ENCODE measurements at regions not wholly inside any gene's neighbourhood (a gene's known extent, or its start where the extent isn't known, plus 50 kb on each side); places are given as distances from the start of the nearest gene placed in this dataset.

DNA sequence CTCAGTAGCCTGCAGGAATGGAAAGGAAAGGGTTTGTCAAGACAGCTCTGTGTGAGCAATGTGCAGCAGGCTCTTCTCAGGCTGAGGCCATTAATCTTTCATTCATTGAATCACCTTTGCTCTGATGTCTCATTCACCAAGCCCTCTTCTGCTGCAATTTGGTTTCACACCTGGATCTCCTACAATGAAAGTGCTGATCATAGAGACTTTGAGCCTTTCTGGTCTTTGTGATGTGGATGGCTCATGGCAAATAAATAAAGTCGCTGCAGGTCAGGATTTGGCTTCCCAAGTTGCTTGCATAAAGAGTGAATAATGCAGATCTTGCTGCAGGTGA is 95.8 kb upstream of the SPRED2 start:
- Histone ChIP-seq H3K4me3 (ENCODE audit: insufficient read depth, low read depth, low read length) (no peak overlapping the region), H3K36me3 (ENCODE audit: insufficient read depth, low read length) (no peaks in the 10 kb centered on the region), H3K4me2 (ENCODE audit: low read length) (no peak overlapping the region), H2AFZ (ENCODE audit: low read depth, low read length) (no peak overlapping the region), H3K9ac (ENCODE audit: low read length) (no peak overlapping the region), H3K27ac (ENCODE audit: low read depth, low read length) (no peak overlapping the region), H3K27me3 (ENCODE audit: insufficient read depth, low read length) (no peaks in the 10 kb centered on the region), H3K79me2 (ENCODE audit: insufficient read depth, low read length) (no peaks in the 10 kb centered on the region), H3K4me1 (ENCODE audit: insufficient read depth, low read length) (peaks cover 8% of the 10 kb centered on the region), H3K9me3 (ENCODE audit: insufficient read depth, low read depth, low read length) (no peaks in the 10 kb centered on the region), H4K20me1 (ENCODE audit: insufficient read depth, low read length) (no peaks in the 10 kb centered on the region)
- Mint-ChIP-seq H3K36me3 (ENCODE audit: low read depth, unreplicated experiment) (peaks cover 3% of the 10 kb centered on the region), H3K4me3 (ENCODE audit: unreplicated experiment) (no peak overlapping the region), H3K27ac (ENCODE audit: unreplicated experiment) (no peak overlapping the region), H3K9me3 (ENCODE audit: unreplicated experiment) (no peaks in the 10 kb centered on the region), H3K27me3 (ENCODE audit: low read depth, unreplicated experiment) (peaks cover 19% of the 10 kb centered on the region), H3K4me1 (ENCODE audit: low read depth, unreplicated experiment) (peaks cover 5% of the 10 kb centered on the region)
- DNase-seq (ENCODE audit: low read depth) (no peak), FAIRE-seq (no peak)
- TF ChIP-seq EZH2 (IDR thresholded peaks at IDR 0.05; ENCODE audit: insufficient read depth, low read length): no peak
- TF ChIP-seq, protein P1, sequence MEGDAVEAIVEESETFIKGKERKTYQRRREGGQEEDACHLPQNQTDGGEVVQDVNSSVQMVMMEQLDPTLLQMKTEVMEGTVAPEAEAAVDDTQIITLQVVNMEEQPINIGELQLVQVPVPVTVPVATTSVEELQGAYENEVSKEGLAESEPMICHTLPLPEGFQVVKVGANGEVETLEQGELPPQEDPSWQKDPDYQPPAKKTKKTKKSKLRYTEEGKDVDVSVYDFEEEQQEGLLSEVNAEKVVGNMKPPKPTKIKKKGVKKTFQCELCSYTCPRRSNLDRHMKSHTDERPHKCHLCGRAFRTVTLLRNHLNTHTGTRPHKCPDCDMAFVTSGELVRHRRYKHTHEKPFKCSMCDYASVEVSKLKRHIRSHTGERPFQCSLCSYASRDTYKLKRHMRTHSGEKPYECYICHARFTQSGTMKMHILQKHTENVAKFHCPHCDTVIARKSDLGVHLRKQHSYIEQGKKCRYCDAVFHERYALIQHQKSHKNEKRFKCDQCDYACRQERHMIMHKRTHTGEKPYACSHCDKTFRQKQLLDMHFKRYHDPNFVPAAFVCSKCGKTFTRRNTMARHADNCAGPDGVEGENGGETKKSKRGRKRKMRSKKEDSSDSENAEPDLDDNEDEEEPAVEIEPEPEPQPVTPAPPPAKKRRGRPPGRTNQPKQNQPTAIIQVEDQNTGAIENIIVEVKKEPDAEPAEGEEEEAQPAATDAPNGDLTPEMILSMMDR (IDR thresholded peaks at IDR 0.05; ENCODE audit: insufficient read depth, low read depth, low read length): no peak

DNA sequence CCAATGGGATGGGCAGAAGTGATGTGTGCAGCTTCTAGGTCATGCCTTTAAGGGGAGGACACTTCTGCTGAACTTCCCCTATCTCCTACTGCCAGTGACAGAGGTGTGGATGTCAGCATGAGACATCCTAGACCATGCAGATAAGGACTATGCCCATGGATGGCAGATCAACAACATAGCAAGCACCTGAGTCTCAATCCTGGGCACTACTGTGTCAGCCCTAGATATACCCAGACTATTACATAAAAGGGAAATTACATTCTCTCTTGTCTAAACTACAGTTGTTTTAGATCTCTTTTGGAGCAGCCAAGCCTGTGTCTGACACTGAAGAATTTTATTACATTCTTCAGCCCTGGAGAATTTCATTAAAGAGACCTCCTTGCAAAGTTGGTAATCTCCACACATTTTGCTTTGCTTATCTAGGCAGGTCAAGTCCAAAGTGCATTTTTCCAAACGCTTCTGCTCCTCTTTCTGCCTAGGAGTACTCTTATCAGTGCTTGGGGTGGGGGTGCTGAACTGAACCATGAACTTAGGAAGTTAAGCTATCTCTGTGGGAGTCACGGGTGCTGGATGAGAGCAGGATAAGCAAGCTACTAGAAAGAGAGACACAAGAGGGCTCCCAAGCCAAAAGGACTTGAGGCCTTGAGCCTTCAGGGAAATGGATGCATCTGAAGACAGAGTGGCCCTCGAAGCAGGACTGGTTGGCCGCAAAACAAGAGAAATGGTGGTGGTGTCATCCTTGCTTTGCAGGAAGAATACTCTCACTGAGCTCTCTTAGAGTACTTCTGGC is 95.2 kb upstream of the SPRED2 start:
- no peak for DNase-seq (ENCODE audit: low read depth)
- no peak overlapping the region for H3K9ac ChIP-seq (ENCODE audit: low read length)

More for the DNA sequence above, 95.2 kb upstream of the SPRED2 start:
- Histone ChIP-seq H4K20me1 (ENCODE audit: insufficient read depth, low read length) (no peaks in the 10 kb centered on the region), H3K4me1 (ENCODE audit: insufficient read depth, low read length) (peaks cover 8% of the 10 kb centered on the region), H3K9me3 (ENCODE audit: insufficient read depth, low read depth, low read length) (no peaks in the 10 kb centered on the region), H2AFZ (ENCODE audit: low read depth, low read length) (no peak overlapping the region), H3K4me3 (ENCODE audit: insufficient read depth, low read depth, low read length) (no peak overlapping the region), H3K79me2 (ENCODE audit: insufficient read depth, low read length) (no peaks in the 10 kb centered on the region), H3K36me3 (ENCODE audit: insufficient read depth, low read length) (no peaks in the 10 kb centered on the region), H3K4me2 (ENCODE audit: low read length) (no peak overlapping the region), H3K27ac (ENCODE audit: low read depth, low read length) (no peak overlapping the region), H3K27me3 (ENCODE audit: insufficient read depth, low read length) (no peaks in the 10 kb centered on the region)
- no peak for TF ChIP-seq EZH2 (IDR thresholded peaks at IDR 0.05; ENCODE audit: insufficient read depth, low read length)
- TF ChIP-seq, protein P1 (IDR thresholded peaks at IDR 0.05; ENCODE audit: insufficient read depth, low read depth, low read length): no peak
- H3K27ac Mint-ChIP-seq (ENCODE audit: unreplicated experiment): no peak overlapping the region
- FAIRE-seq: no peak
- peaks cover 3% of the 10 kb centered on the region for H3K36me3 Mint-ChIP-seq (ENCODE audit: low read depth, unreplicated experiment)
- H3K4me1 Mint-ChIP-seq (ENCODE audit: low read depth, unreplicated experiment): peaks cover 5% of the 10 kb centered on the region
- H3K9me3 Mint-ChIP-seq (ENCODE audit: unreplicated experiment): no peaks in the 10 kb centered on the region
- H3K27me3 Mint-ChIP-seq (ENCODE audit: low read depth, unreplicated experiment): peaks cover 19% of the 10 kb centered on the region
- H3K4me3 Mint-ChIP-seq (ENCODE audit: unreplicated experiment): no peak overlapping the region
